Fibroblast of lung (primary cell): ENCODE measurements at regions not wholly inside any gene's neighbourhood (a gene's known extent, or its start where the extent isn't known, plus 50 kb on each side); places are given as distances from the start of the nearest gene placed in this dataset.
A peak's percentile ranks its signal among the peaks of the same experiment; 100 is the strongest.

ENCODE experiments used
- DNase-seq, 2 donors: peaks; one replicate each; pipeline versions ENCODE4 v3.0.0 to v3.0.0-alpha.2; 2010; ENCODE audit warnings: low read depth in 2 of 2
- H2AFZ ChIP-seq: 2 replicates; pipeline ENCODE4 v1.5.1; 2012; ENCODE audit warnings: low read length, control low read depth, inconsistent platforms
- H3K27ac ChIP-seq: 2 replicates; pipeline ENCODE4 v1.5.1; 2011; ENCODE audit warnings: low read length, control low read depth; ENCODE audit not compliant: insufficient read depth
- H3K27me3 ChIP-seq: 2 replicates; pipeline ENCODE4 v1.5.1; 2011; ENCODE audit warnings: mild to moderate bottlenecking, low read length; ENCODE audit not compliant: control insufficient read depth, insufficient read depth
- H3K36me3 ChIP-seq: 2 replicates; pipeline ENCODE4 v1.5.1; 2011; ENCODE audit warnings: low read length; ENCODE audit not compliant: control insufficient read depth, insufficient read depth
- H3K4me1 ChIP-seq: 2 replicates; pipeline ENCODE4 v1.5.1; 2011; ENCODE audit warnings: low read length; ENCODE audit not compliant: control insufficient read depth, insufficient read depth; ENCODE audit errors: extremely low read depth
- H3K4me2 ChIP-seq: 2 replicates; pipeline ENCODE4 v1.5.1; 2011; ENCODE audit warnings: low read length, control low read depth; ENCODE audit not compliant: insufficient read depth; ENCODE audit errors: extremely low read depth
- H3K4me3 ChIP-seq, 4 experiments: fragments of 200-600 bp in 1 of 4; sonication (generic) in 1 of 4; replicated peaks in 1 of 4; 2 replicates each; pipeline ENCODE4 v1.5.1; 2011 to 2016; ENCODE audit warnings: low read length in 4 of 4, low read depth in 3 of 4, mild to moderate bottlenecking in 3 of 4, control low read depth in 2 of 4, inconsistent platforms in 1 of 4, mixed read lengths in 1 of 4; ENCODE audit not compliant: insufficient read depth in 1 of 4; ENCODE audit errors: control extremely low read depth in 1 of 4
- H3K79me2 ChIP-seq: 2 replicates; pipeline ENCODE4 v1.5.1; 2012; ENCODE audit warnings: mild to moderate bottlenecking, low read length, inconsistent platforms; ENCODE audit not compliant: control insufficient read depth, insufficient read depth
- H3K9ac ChIP-seq: 2 replicates; pipeline ENCODE4 v1.5.1; 2011; ENCODE audit warnings: mild to moderate bottlenecking, low read length, control low read depth; ENCODE audit not compliant: insufficient read depth
- H3K9me3 ChIP-seq: 2 replicates; pipeline ENCODE4 v1.5.1; 2012; ENCODE audit warnings: low read depth, low read length; ENCODE audit not compliant: control insufficient read depth, insufficient read depth
- H4K20me1 ChIP-seq: 2 replicates; pipeline ENCODE4 v1.5.1; 2011; ENCODE audit warnings: low read length; ENCODE audit not compliant: control insufficient read depth, insufficient read depth; ENCODE audit errors: extremely low read depth
- EZH2 ChIP-seq: IDR thresholded peaks from 2 replicates; pipeline ENCODE4 v1.5.1; 2012; ENCODE audit warnings: low read length, control low read depth, mild to moderate bottlenecking; ENCODE audit errors: missing control alignments
- TF ChIP-seq, protein P1 (sequence below), 2 donors: IDR thresholded peaks in 1 of 2; conservative IDR thresholded peaks in 1 of 2; 1 replicate in 1 of 2; 2 replicates in 1 of 2; pipeline ENCODE4 v1.5.1; 2011 to 2012; ENCODE audit warnings: low read length in 2 of 2, control low read depth in 1 of 2, inconsistent platforms in 1 of 2, low read depth in 1 of 2, mild to moderate bottlenecking in 1 of 2

DNA sequence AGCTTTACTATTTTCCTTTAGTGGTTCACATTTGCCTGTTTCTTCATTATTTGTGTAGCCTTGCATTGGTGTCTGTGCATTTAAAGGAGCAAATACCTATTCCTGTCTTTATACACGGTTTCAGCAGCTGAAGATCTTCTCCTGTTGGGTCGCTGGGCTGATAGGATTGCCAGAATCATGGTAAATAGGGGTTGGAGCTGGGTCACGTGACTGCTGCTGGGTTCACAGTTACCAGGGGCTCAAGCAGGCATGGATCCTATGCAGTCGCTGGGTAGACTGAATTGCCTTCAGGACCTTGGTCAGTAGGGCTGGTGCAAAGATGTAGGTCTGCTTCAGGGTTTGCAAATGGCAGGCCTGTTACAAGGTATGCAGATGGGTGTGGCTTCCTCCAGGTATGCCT, 398.4 kb downstream of the RPS29 start:
- TF ChIP-seq, protein P1, sequence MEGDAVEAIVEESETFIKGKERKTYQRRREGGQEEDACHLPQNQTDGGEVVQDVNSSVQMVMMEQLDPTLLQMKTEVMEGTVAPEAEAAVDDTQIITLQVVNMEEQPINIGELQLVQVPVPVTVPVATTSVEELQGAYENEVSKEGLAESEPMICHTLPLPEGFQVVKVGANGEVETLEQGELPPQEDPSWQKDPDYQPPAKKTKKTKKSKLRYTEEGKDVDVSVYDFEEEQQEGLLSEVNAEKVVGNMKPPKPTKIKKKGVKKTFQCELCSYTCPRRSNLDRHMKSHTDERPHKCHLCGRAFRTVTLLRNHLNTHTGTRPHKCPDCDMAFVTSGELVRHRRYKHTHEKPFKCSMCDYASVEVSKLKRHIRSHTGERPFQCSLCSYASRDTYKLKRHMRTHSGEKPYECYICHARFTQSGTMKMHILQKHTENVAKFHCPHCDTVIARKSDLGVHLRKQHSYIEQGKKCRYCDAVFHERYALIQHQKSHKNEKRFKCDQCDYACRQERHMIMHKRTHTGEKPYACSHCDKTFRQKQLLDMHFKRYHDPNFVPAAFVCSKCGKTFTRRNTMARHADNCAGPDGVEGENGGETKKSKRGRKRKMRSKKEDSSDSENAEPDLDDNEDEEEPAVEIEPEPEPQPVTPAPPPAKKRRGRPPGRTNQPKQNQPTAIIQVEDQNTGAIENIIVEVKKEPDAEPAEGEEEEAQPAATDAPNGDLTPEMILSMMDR (conservative IDR thresholded peaks at IDR 0.05 in 1 of 2, IDR thresholded peaks at IDR 0.05 in 1 of 2; ENCODE audit: low read depth in 1 of 2, low read length in 2 of 2), result no peak
- no peak for TF ChIP-seq EZH2
- Histone ChIP-seq H3K27me3 (no peaks in the 10 kb centered on the region), H3K27ac (no peak overlapping the region), H3K4me3 (no peak overlapping the region), H3K4me2 (no peak overlapping the region), H3K4me1 (no peaks in the 10 kb centered on the region), H3K9ac (no peak overlapping the region), H3K79me2 (no peaks in the 10 kb centered on the region), H3K36me3 (no peaks in the 10 kb centered on the region), H2AFZ (no peak overlapping the region), H3K9me3 (no peaks in the 10 kb centered on the region), H4K20me1 (no peaks in the 10 kb centered on the region)
- DNase-seq, result no peak

DNA sequence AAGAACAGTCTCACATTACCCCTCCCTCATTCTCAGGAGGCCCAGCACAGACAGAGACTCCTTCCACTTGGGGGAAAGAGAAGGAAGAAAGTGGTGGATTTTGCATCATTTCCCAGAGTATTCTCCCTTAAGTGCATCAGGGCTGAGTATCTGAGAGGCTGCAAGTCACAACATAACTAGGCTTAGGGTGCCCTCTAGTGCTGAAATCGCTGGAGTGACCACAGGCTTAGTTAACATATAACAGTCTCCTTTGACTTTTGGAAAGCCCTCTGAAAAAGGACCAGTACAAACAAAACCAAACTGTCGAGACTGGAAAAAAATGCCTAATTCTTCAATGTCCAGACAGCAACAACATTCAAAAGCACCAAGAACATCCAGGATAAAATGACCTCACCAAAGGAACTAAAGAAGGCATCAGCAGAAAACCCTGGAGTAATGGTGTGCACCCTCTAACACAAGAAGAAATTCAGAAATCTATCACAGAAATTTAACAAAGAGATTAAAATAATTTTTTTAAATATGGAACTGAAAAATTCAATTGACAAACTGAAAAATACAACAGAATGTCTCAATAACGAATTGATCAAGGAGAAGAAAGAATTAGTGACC, 412.3 kb downstream of the RPS29 start:
- no peaks in the 10 kb centered on the region for H3K36me3 ChIP-seq
- H3K4me3 ChIP-seq, result no peak overlapping the region
- H3K4me1 ChIP-seq, result no peaks in the 10 kb centered on the region
- H3K79me2 ChIP-seq, result no peaks in the 10 kb centered on the region
- no peak overlapping the region for H3K27ac ChIP-seq
- H3K9ac ChIP-seq, result no peak overlapping the region
- H3K27me3 ChIP-seq, result no peaks in the 10 kb centered on the region
- no peak overlapping the region for H2AFZ ChIP-seq
- no peaks in the 10 kb centered on the region for H4K20me1 ChIP-seq
- TF ChIP-seq, protein P1 (conservative IDR thresholded peaks at IDR 0.05 in 1 of 2, IDR thresholded peaks at IDR 0.05 in 1 of 2; ENCODE audit: low read depth in 1 of 2, low read length in 2 of 2), result peak; percentile 68 to 73
- TF ChIP-seq EZH2, result no peak
- peak; percentile 59 to 79 for DNase-seq
- H3K4me2 ChIP-seq, result no peak overlapping the region
- no peaks in the 10 kb centered on the region for H3K9me3 ChIP-seq

DNA sequence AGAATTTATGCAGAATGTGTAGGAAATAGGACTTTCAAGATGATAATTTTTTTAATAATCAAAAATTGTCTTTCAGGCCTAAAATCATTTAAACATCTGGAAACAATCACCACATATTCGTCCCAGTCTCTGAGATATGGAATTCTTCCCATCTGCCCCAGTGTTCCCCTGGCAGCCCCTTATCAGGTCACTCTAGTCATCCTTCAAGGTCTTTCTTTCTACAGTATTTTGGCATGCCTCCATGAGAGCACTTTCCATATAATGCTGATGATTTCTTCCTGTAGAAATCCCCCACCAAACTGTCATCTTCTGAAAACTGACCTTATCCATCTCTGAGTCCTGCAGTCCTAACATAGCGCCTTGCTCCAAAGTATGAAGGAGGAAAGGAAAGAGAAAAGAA, 422.1 kb downstream of the RPS29 start:
- H3K4me2 ChIP-seq, result no peak overlapping the region
- no peaks in the 10 kb centered on the region for H3K79me2 ChIP-seq
- H3K27ac ChIP-seq, result no peak overlapping the region
- no peaks in the 10 kb centered on the region for H4K20me1 ChIP-seq
- no peak overlapping the region for H2AFZ ChIP-seq
- no peak for DNase-seq
- TF ChIP-seq, protein P1 (conservative IDR thresholded peaks at IDR 0.05 in 1 of 2, IDR thresholded peaks at IDR 0.05 in 1 of 2; ENCODE audit: low read depth in 1 of 2, low read length in 2 of 2), result no peak
- no peak for TF ChIP-seq EZH2
- no peaks in the 10 kb centered on the region for H3K27me3 ChIP-seq
- H3K36me3 ChIP-seq, result no peaks in the 10 kb centered on the region
- H3K9ac ChIP-seq, result no peak overlapping the region
- H3K9me3 ChIP-seq, result no peaks in the 10 kb centered on the region
- no peak overlapping the region for H3K4me3 ChIP-seq
- H3K4me1 ChIP-seq, result no peaks in the 10 kb centered on the region
